T-cell (primary cell): ENCODE measurements at regions not wholly inside any gene's neighbourhood (a gene's known extent, or its start where the extent isn't known, plus 50 kb on each side); places are given as distances from the start of the nearest gene placed in this dataset.

Experiments
- ATAC-seq, 4 experiments: fragments of 200-7000 bp in 3 of 4; fragments of 150-1000 bp in 1 of 4; cut with Tn5 transposase; replicated peaks in 1 of 4; 1 replicate in 3 of 4; 2 replicates in 1 of 4; pipeline ENCODE4 v1.10.0; 2021; ENCODE audit warnings: moderate library complexity in 3 of 4, mild to moderate bottlenecking in 2 of 4, moderate number of reproducible peaks in 1 of 4
- CTCF ChIA-PET, 2 donors: fragments of 300-600 bp; sonication (Branson Sonifier 250); formaldehyde crosslinking; loops; one replicate each; lab custom pipeline; 2022; ENCODE audit warnings: antibody characterized with exemption in 2 of 2; lab: Charles Lee
- POLR2A ChIA-PET, 2 donors: fragments of 300-600 bp; sonication (Branson Sonifier 250); formaldehyde crosslinking; loops; one replicate each; lab custom pipeline; 2022; ENCODE audit warnings: antibody characterized with exemption in 2 of 2; lab: Charles Lee
- DNase-seq, 35 experiments: peaks; one replicate each; pipeline versions ENCODE4 v3.0.0 to v3.0.0-alpha.2; 2013 to 2023
- H3K27ac ChIP-seq: one replicate; pipeline ENCODE4 v1.5.1; 2013; ENCODE audit warnings: low read length
- H3K27me3 ChIP-seq, 2 experiments: replicated peaks in 1 of 2; 1 replicate in 1 of 2; 2 replicates in 1 of 2; pipeline versions ENCODE4 v1.6.1 to v1.7.0; 2013; ENCODE audit warnings: low read length in 1 of 2, mixed read lengths in 1 of 2; ENCODE audit not compliant: control insufficient read depth in 2 of 2, insufficient read depth in 2 of 2; ENCODE audit errors: extremely low read depth in 1 of 2
- H3K36me3 ChIP-seq, 2 donors: 1 replicate in 1 of 2; 2 replicates in 1 of 2; pipeline versions ENCODE4 v1.6.1 to v1.7.0; 2013; ENCODE audit warnings: low read length in 1 of 2; ENCODE audit not compliant: control insufficient read depth in 2 of 2, insufficient read depth in 1 of 2; ENCODE audit errors: extremely low read depth in 1 of 2
- H3K4me1 ChIP-seq, 2 experiments: 1 replicate in 1 of 2; 2 replicates in 1 of 2; pipeline versions ENCODE4 v1.6.1 to v1.7.0; 2013; ENCODE audit warnings: low read length in 2 of 2, mixed read lengths in 1 of 2; ENCODE audit not compliant: insufficient read depth in 2 of 2, control insufficient read depth in 1 of 2; ENCODE audit errors: extremely low read depth in 1 of 2
- H3K4me3 ChIP-seq, 2 donors: 1 replicate in 1 of 2; 2 replicates in 1 of 2; pipeline versions ENCODE4 v1.5.1 to v1.7.0; 2013; ENCODE audit warnings: mild to moderate bottlenecking in 2 of 2, low read length in 1 of 2, moderate library complexity in 1 of 2; ENCODE audit not compliant: control insufficient read depth in 1 of 2; ENCODE audit errors: extremely low read depth in 1 of 2
- H3K9me3 ChIP-seq: 2 replicates; pipeline ENCODE4 v1.7.0; 2013
- H3K27ac Mint-ChIP-seq, 2 donors: one replicate each; pipeline ENCODE4 v1.8.0; 2020 to 2021; ENCODE audit warnings: mild to moderate bottlenecking in 2 of 2, mixed read lengths in 2 of 2
- H3K27me3 Mint-ChIP-seq, 2 donors: one replicate each; pipeline ENCODE4 v1.8.0; 2021 to 2022; ENCODE audit warnings: mixed read lengths in 2 of 2
- H3K36me3 Mint-ChIP-seq: one replicate; pipeline ENCODE4 v1.8.0; 2021; ENCODE audit warnings: mixed read lengths
- H3K4me1 Mint-ChIP-seq, 3 donors: one replicate each; pipeline ENCODE4 v1.8.0; 2020 to 2022; ENCODE audit warnings: mixed read lengths in 3 of 3, mild to moderate bottlenecking in 1 of 3
- H3K4me3 Mint-ChIP-seq, 3 donors: one replicate each; pipeline ENCODE4 v1.8.0; 2020 to 2022; ENCODE audit warnings: mild to moderate bottlenecking in 3 of 3, mixed read lengths in 3 of 3, moderate library complexity in 3 of 3
- H3K9me3 Mint-ChIP-seq, 3 donors: one replicate each; pipeline ENCODE4 v1.8.0; 2020 to 2022; ENCODE audit warnings: mixed read lengths in 3 of 3
- WGBS: methylation state at CpG from one replicate; pipeline ENCODE4 v1.1.5; 2013; ENCODE audit warnings: missing lambda C conversion rate; ENCODE audit not compliant: insufficient coverage; 5-methylcytosine and 5-hydroxymethylcytosine counted together

- H3K9me3 Mint-ChIP-seq = no peaks in the 10 kb centered on the region
- H3K27me3 Mint-ChIP-seq = peaks cover 11 to 16% of the 10 kb centered on the region in 2 donors
Measured at GRCh38 chr16:19948186-19949104, 63.8 kb upstream of the GPRC5B start.

GRCh38 chr16:19945934-19946333 is 61.3 kb upstream of the GPRC5B start:
- CTCF ChIA-PET = no interaction called here
- H3K27me3 Mint-ChIP-seq = peaks cover 9 to 11% of the 10 kb centered on the region in 2 donors
- H3K9me3 ChIP-seq = no peaks in the 10 kb centered on the region
- H3K27me3 ChIP-seq = peaks cover 0 to 7% of the 10 kb centered on the region in 2 experiments
- WGBS = no CpG with 5 or more reads among the region's 1 CpG
- no peaks in the 10 kb centered on the region for H3K4me1 ChIP-seq
- POLR2A ChIA-PET = no interaction called here
- no peak overlapping the region for H3K27ac Mint-ChIP-seq
- no peaks in the 10 kb centered on the region for H3K4me1 Mint-ChIP-seq
- H3K36me3 ChIP-seq = no peaks in the 10 kb centered on the region
- DNase-seq (no peak), ATAC-seq (no peak)
- no peaks in the 10 kb centered on the region for H3K36me3 Mint-ChIP-seq
- H3K4me3 Mint-ChIP-seq = no peak overlapping the region
- H3K9me3 Mint-ChIP-seq = no peaks in the 10 kb centered on the region
- no peak overlapping the region for H3K27ac ChIP-seq
- H3K4me3 ChIP-seq = no peak overlapping the region

More at GRCh38 chr16:19948186-19949104, 63.8 kb upstream of the GPRC5B start:
- DNase-seq = no peak
- ATAC-seq = no peak
- ChIA-PET CTCF (no interaction called here), POLR2A (no interaction called here)
- Mint-ChIP-seq H3K27ac (no peak overlapping the region), H3K4me1 (no peaks in the 10 kb centered on the region), H3K4me3 (no peak overlapping the region), H3K36me3 (no peaks in the 10 kb centered on the region)
- H3K4me1 ChIP-seq = no peaks in the 10 kb centered on the region
- H3K27me3 ChIP-seq = peaks cover 0 to 7% of the 10 kb centered on the region in 2 experiments
- H3K36me3 ChIP-seq = no peaks in the 10 kb centered on the region
- H3K27ac ChIP-seq = no peak overlapping the region
- no peaks in the 10 kb centered on the region for H3K9me3 ChIP-seq
- 46% methylated on average over 2 of the region's 8 CpGs for WGBS
- no peak overlapping the region for H3K4me3 ChIP-seq

- CTCF ChIA-PET = no interaction called here
Measured at GRCh38 chr16:19940195-19940594, 55.5 kb upstream of the GPRC5B start.

GRCh38 chr16:19939553-19939952 is 54.9 kb upstream of the GPRC5B start:
- Histone ChIP-seq H3K27me3 (peaks cover 0 to 14% of the 10 kb centered on the region in 2 experiments), H3K36me3 (no peaks in the 10 kb centered on the region), H3K27ac (no peak overlapping the region), H3K4me1 (no peaks in the 10 kb centered on the region), H3K9me3 (no peaks in the 10 kb centered on the region), H3K4me3 (no peak overlapping the region)
- no peak for ATAC-seq
- no peak for DNase-seq
- Mint-ChIP-seq H3K27ac (no peak overlapping the region), H3K9me3 (no peaks in the 10 kb centered on the region), H3K4me1 (no peaks in the 10 kb centered on the region), H3K27me3 (peaks cover 25 to 26% of the 10 kb centered on the region in 2 donors), H3K4me3 (no peak overlapping the region), H3K36me3 (no peaks in the 10 kb centered on the region)
- POLR2A ChIA-PET = no interaction called here
- WGBS = 71% methylated on average over 5 of the region's 5 CpGs
- CTCF ChIA-PET = no interaction called here

More at GRCh38 chr16:19940195-19940594, 55.5 kb upstream of the GPRC5B start:
- DNase-seq (no peak), ATAC-seq (no peak)
- Mint-ChIP-seq H3K27ac (no peak overlapping the region), H3K36me3 (no peaks in the 10 kb centered on the region), H3K27me3 (peaks cover 21 to 25% of the 10 kb centered on the region in 2 donors), H3K4me1 (no peaks in the 10 kb centered on the region), H3K4me3 (no peak overlapping the region), H3K9me3 (no peaks in the 10 kb centered on the region)
- H3K4me3 ChIP-seq = no peak overlapping the region
- no peaks in the 10 kb centered on the region for H3K9me3 ChIP-seq
- POLR2A ChIA-PET = no interaction called here
- peaks cover 0 to 14% of the 10 kb centered on the region in 2 experiments for H3K27me3 ChIP-seq
- 14% methylated on average over 1 of the region's 6 CpGs for WGBS
- H3K4me1 ChIP-seq = no peaks in the 10 kb centered on the region
- no peak overlapping the region for H3K27ac ChIP-seq
- no peaks in the 10 kb centered on the region for H3K36me3 ChIP-seq

GRCh38 chr16:19938536-19938935 is 53.9 kb upstream of the GPRC5B start:
- Histone ChIP-seq H3K4me3 (no peak overlapping the region), H3K27ac (no peak overlapping the region), H3K9me3 (no peaks in the 10 kb centered on the region), H3K4me1 (no peaks in the 10 kb centered on the region), H3K27me3 (peaks cover 0 to 14% of the 10 kb centered on the region in 2 experiments), H3K36me3 (no peaks in the 10 kb centered on the region)
- ChIA-PET POLR2A (no interaction called here), CTCF (no interaction called here)
- no peak overlapping the region for H3K27ac Mint-ChIP-seq
- no peak for ATAC-seq
- H3K4me1 Mint-ChIP-seq = no peaks in the 10 kb centered on the region
- H3K4me3 Mint-ChIP-seq = no peak overlapping the region
- WGBS = 82% methylated on average over 2 of the region's 3 CpGs
- no peaks in the 10 kb centered on the region for H3K9me3 Mint-ChIP-seq
- H3K27me3 Mint-ChIP-seq = peaks cover 25 to 30% of the 10 kb centered on the region in 2 donors
- DNase-seq = no peak
- no peaks in the 10 kb centered on the region for H3K36me3 Mint-ChIP-seq

- DNase-seq (no peak), ATAC-seq (no peak)
- WGBS = 67% methylated on average over 1 of the region's 3 CpGs
- Mint-ChIP-seq H3K4me1 (no peaks in the 10 kb centered on the region), H3K27ac (no peak overlapping the region), H3K4me3 (no peak overlapping the region), H3K9me3 (no peaks in the 10 kb centered on the region), H3K36me3 (no peaks in the 10 kb centered on the region), H3K27me3 (peaks cover 23 to 34% of the 10 kb centered on the region in 2 donors)
- H3K9me3 ChIP-seq = no peaks in the 10 kb centered on the region
- H3K36me3 ChIP-seq = no peaks in the 10 kb centered on the region
- H3K4me1 ChIP-seq = no peaks in the 10 kb centered on the region
- H3K27me3 ChIP-seq = peaks cover 0 to 14% of the 10 kb centered on the region in 2 experiments
- ChIA-PET CTCF (no interaction called here), POLR2A (no interaction called here)
- H3K4me3 ChIP-seq = no peak overlapping the region
- H3K27ac ChIP-seq = no peak overlapping the region
Measured at GRCh38 chr16:19936441-19936840, 51.8 kb upstream of the GPRC5B start.
